NOMO-1 treated with dmso at 0.1 percent for 144 hours (cell line): ENCODE measurements at regions not wholly inside any gene's neighbourhood (a gene's known extent, or its start where the extent isn't known, plus 50 kb on each side); places are given as distances from the start of the nearest gene placed in this dataset.

Experiments used
- DNase-seq: peaks from one replicate; lab custom pipeline; 2025; ENCODE audit not compliant: unreplicated experiment; lab: John Stamatoyannopoulos, UW

DNA sequence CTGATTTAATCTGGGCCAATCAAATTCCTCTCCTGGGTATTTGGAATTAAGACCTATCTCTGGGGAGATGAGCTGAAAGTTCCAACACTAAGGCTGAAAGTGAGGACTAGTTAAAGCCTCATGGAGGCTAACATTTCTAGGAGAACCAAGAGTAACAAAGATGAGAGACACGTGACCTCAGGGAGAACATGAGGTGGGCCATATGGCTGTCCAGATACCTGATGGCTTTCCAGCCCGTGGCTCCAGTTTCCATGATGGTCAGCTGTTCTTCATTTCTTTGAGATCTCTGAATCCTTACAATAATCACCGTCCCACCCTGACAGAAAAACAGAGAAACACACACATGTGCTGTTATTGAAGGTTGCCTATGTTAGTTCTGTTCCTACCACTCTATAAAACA, 66.1 kb downstream of the LEPR start:
- DNase-seq = no peak

DNA sequence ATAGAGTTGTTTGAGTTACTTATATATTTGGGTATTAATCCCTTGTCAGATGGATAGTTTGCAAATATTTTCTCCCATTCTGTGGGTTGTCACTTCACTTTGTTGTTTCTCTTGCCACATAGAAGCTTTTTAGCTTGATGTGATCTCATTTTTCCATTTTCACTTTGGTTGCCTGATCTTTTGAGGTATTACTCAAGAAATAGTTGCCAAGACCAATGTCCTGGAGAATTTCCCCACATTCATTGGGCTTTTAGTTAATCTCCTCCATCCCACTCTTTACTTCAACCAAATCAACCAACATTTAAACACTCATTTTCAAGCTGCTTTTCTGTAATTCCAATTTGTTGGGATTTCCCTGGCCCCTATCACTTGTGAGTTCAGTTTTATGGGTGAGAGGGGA, 69.0 kb downstream of the LEPR start:
- DNase-seq = no peak

DNA sequence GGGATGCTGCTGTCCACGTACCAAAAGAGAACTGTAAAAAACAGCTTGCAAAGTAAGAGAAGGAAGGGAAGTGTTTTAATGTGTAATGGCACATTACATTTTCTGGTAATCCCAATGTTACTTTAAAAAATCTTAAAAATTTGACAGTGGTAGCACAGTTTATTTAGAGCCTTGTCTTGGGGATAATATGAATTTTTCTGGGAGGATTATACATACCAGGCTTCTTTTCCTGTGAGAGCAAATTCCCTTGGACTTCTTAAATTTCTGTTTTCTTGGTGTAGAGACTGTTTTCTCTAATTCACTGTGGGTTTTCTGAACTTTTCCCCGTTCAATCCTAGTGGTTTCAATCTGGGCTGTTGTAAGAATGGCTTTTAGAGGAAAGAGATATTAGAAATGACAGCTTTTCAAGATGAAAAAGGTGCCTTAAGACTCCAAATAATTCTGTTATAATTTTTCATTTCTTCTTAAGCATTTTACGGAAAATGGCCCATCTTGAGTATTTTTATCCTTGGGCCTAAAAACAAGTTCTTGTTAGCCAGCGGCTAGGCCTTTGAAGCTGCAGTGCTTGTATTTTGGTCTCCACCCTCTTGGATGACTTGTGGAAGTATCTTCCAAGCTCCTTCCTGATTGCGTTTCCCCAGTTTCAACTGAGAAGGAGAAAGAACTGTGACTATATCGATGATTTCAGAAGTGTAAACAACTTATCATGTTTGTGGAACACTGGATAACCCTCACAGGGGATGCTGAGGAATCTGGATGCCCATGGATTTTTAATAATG, 70.0 kb downstream of the LEPR start:
- DNase-seq = no peak

DNA sequence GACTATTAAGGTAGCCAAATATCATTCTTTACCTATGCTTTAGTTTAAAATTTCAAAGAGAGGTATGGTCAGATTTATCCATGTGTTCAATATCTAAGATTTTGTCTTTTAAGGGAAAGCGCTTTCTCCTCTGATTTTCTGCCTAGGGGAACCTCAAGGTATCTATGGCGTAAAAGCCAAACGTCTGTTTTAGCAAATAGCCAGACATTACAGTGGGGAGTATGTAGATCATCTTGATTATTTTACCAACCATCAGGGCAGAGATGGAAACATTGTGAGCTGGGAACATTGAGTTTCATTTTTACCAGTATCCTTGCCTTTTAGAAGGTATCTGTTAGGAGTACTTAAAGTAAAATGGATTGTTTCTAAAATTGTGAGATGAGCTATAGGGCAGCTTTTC, 71.0 kb downstream of the LEPR start:
- DNase-seq = no peak

DNA sequence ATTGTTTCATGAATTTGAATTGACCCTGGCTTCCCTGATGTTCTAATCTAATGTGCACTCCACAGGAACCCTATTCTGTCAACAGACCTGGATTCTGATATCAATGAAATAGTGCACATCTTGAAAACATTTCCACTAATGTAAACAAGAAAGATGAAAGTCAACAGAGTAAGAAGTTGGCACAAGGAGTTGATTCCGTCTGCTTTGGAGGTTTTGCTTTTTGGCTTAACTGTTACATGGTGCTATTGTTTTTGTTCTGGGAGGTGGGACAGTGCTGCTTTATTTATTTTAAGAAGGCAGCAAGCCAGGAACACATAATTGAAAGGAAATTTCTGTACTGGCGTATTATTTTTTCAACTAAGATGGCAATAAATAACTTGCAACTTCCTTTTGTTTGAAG, 73.3 kb downstream of the LEPR start:
- DNase-seq = no peak

DNA sequence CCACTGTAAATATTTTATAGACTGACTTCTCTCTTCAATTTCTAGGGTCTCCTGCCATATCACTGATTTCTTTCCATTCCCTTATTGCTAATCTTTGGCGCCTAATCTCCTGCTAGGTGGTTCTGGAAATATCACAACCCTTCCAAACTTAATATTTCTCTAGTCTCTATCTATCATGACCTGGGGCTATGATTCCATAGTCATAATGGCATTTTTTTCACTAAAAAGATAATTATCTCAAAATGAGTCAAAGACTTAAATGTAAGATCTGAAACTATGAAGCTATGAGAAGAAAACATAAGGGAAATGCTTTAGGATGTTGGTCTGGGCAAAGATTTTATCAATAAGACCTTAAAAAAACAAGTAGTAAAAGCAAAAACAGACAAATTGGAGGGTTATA, 74.2 kb downstream of the LEPR start:
- DNase-seq = no peak

DNA sequence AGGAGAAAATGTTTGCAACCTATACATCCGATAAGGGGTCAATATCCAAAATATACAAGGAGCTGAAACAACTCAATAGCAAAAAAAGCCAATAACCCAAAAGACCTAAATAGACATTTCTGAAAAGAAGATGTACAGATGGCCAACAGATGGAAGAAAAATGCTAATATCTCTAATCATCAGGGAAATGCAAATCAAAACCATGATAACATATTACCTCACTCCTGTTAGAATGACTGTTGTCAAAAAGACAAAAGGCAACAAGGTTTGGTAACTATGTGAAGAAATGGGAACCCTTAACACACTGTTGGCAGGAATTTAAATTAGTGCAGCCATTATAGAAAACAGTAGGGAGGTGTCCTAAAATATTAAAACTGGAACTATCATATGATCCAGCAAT, 74.7 kb downstream of the LEPR start:
- DNase-seq = no peak

DNA sequence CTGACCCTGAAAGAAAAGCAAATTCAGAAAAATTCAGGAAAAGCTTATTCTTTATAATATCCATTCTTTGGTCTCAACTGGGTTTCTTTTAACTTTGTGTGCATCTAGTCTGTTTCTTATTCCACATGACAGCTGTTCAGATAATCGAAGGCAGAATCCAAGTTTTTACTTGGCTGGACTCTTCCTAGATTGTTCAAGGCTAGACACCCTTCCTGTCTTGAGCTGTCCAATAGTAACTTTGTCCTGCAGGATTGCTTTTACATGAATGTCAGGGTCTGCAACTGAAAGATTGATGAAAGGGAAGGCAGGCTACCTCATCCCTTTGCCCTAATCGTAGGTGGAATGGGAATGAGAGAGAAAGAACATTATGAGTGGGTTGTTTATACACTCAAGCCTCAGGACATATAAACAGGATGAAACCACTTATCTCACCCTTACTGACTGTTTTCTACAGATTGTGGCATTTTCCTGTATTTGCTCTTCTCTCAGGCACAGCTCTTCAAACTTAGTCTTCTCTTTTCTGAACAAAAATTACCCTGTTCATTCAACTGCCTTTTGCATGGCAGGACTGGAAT, 76.9 kb downstream of the LEPR start:
- no peak for DNase-seq

DNA sequence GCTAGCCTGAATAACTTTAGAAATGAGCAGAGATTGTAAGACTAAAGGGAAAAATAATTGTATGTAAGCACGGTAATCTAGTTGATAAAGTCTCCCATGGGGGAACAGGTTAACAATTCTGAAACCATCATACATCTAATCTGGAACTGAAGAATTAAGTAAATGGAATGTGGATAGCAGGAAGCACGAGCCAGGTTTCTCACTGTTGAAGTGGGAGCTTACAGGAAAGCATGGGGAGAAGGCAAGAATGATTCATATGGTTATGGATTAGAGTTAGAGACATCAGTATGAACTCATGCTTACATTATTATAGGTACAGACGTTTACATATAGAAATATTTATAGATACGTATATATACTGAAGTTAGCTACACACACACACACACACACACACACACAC, 83.0 kb downstream of the LEPR start:
- DNase-seq = no peak

DNA sequence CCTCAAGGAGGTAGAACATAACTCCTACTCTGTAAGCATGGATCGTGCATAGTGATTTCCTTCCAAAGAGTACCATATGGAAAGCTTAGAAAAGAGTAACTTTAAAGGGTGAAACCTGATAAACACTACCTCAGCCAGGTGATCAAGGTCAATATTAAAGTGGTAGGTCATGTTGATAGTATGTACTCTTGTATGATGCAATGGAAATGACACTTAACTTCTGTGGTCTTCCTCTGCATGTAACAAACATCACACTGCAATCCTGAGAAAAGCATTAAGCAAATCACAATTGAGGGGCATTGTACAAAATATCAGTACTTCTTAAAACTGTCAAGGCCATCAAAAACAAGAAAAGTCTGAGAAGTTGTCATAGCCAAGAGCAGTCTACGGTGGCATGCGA, 83.8 kb downstream of the LEPR start:
- DNase-seq = no peak

DNA sequence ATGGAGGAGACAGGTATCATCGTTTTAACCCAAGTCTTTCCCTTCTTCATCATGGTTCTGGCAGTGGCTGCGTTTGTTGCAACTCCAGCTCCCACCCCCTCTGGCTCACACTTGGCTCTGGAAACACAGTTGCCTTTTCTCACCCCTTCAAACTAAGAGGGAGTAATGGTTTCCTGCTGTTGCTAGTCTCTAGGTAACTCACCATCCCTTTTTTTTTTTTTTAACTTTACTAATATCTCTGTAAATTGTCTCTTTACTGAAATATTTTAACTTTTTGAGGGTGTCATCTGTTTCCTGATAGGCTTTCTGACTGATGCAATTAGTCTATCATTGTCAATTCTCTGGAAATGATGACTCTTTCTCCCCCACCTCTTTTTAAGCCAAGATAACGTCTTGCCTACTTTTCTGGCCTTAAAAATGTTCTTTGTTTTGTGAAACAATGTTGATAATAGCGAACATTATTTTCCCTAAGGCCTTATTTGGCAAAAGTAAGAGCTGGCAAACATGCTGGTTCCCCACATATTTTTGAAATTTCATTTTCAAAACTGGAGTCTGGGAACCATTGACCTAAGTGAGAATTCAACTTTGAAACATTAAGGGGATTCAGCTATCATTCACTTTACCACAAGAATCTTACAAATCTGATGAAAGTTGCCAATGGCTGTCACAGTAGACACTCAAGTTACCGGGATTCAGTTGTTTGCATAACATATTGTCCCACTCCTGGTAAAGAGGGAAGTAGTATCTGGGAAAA, 85.3 kb downstream of the LEPR start:
- no peak for DNase-seq

DNA sequence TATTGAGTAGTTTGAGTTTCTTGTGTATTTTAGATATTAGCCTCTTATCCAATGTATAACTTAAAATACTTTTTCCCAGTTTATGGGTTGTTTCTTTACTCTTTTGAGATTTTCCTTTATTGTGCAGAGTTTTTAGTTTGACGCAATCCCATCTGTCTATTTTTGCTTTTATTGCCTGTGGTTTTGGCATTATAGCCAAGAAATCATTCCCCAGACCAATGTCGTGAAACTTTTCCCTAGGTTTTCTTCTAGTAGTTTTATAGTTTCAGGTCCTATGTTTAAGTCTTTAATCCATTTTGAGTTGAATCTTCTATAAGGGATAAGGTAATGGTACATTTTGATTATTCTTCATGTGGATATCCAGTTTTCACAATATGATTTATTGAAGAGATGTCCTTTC, 87.6 kb downstream of the LEPR start:
- no peak for DNase-seq

DNA sequence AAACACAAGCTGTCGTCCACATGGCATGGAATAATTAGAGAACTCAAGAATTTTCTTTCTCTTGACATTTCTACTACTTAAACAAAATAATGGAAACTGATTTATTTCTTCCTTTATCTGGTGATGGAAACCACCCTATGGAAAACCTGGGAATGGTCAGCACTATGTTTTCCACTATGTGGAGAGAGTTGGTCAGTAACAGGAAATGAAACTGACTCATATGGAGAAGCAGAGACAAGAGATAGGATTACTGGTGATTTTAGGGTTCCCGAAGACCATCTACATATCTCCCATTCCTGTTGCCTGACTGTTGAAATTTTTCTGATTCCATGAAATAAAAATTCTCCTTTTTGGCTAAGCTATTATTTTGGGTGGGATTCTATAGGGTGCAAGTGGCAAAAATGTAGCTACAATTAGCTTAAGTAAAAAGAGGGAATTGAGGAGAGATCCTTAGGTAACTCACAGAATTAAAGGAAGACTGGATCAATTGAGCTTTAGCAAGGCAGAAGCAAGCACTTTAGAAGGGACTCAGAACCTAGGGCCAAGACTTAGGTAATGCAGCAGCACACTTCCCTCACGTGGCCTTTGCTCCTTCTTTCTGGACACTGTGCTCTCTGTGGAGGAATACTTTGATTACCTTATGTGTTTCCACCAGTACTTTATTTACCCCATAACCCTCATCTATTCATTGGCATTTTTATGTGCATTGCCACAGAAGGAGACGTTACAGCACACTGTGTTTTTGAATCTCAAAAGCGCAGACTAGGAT, 89.6 kb downstream of the LEPR start:
- no peak for DNase-seq

DNA sequence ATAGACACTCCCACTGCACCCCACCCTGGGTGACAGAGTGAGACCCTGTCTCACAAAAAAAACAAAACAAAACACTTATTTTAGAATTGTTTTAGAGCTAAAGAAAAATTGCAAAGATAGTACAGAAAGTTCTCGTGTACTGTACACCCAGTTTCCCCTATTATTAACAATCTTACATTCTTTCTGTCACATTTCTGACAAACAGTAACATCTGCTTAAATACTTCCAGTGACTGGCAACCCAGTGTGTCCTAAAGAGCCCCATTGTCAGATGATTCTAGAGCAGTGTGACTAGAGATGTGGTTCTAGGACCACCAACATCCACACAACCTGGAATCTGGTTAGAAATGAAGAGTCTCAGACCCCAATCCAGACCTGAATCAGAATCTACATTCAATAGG, 90.5 kb downstream of the LEPR start:
- DNase-seq = no peak

DNA sequence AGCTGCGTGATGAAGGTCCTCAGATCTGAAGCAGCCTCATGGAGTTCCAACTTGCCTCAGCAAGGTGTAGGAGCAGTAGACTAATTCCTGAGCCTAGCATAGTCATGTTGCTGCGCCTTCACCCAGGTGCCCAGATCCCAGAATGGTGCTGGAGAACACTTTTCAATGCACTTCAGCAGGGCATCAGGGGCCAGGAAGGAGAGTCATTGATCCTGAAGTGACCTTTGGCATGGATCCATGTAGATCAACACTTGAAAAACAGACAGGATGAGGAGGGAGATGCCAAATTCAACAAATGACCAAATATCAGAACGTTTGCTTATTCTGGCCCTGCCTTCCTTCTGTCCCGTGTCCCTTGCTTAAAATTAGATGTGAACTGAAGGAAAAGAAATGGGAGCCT, 91.9 kb downstream of the LEPR start:
- DNase-seq = no peak

DNA sequence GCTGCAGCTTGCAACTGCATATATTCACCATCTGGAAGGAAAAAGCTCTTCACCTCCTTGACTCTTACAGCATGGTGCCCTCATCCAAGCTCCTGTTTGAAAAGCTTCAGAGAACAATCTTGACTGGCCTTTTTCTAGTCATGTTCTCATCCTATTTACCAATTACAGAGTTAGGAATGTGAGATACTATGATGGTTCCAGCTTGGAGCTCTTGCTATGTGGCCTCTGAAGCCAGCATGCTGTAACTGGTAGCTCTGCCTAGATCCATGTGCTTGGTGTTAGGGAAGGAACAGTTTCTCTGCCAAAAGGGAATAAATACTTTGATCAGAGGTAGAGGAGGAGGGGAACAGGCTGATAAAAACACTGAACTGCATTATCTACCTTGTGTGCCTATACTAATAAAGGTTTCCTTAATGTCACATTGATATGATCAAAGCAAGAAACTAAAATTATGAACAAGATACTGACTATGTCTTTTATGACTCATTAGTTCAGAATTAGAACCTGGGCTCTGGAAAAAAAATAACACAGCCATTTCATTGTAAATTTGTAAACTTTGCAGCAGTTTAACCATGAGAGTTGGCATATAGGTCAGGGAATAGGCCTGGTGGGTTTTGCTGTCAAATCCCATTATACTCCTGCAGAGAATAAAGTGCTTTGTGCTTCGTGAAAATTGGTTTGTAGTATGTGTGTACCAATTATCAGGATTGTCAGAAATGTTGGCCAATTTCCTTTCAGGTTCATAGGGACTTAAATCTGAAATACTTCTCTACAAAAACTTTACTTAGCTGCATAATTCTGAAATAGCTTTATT, 92.7 kb downstream of the LEPR start:
- no peak for DNase-seq

DNA sequence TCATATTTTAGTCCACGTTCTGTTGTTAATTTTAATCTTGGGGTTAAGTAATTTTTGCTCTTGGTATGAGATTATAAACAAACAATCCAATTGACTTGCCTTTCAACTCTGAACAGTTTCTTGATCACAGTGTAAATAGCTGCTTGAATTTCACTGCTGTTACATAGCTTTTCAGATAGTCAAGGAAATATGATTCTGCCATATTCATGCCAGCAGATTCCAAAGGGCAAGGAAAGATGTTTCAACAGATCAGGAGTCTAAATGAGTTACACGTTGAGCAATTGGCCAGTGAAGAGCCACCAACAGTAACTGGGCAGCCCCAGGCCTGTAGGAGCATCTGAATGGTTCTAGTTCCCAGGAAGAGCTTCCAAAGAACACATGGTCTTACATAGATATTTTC, 93.6 kb downstream of the LEPR start:
- no peak for DNase-seq

DNA sequence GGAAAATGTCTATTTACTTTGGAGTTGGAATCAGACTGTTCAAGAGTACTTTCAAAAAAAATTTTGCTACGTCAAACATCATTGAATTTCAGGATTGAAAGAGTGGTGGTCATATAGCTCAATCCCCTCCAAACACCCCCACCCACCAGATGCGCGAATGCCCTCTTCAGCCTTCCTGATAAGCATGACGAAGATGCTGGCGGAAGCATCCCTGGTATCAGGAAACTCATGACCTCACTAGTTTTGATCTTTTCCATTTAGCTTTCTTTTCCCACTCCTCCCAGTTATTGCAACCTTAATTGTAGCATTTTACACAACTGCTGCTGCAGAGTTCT, 104.4 kb downstream of the LEPR start:
- DNase-seq = no peak

DNA sequence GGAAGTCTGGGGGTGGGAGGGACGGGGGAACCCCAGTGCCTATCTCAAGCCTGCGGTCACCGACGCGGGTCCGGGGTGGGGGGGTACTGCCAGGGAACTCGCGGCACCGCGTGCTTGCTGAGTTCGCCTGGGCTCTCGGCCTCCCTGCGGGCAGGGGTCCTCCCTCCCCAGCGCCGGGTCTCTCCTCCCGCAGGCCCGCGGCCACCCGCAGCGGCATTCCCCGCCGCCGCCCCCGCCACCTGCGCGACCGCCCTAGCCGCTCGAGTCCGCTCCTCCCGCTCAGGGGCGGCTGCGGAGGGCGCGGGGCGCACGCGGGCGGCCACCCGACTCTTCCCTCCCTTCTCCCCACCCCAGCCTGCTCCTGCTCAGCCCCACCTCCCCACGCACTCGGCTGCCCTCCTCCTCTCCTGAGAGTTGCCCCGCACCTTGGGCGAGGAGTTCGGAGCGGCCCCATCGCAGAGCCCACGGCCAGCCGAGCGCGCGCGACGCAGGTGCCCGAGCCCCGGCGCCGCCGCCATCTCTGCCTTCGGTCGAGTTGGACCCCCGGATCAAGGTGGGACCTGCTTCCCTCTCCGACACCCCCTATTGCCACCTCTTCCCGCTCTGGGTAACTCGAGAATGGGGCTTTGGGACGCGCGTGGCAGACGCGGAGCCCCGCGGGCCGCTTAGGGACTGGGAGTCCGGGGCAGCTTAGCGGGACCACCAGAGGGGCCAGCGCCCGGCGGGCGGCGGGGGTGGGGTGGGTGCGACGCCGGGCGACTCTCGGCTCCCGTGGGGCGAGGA, 105.0 kb downstream of the LEPR start:
- no peak for DNase-seq

DNA sequence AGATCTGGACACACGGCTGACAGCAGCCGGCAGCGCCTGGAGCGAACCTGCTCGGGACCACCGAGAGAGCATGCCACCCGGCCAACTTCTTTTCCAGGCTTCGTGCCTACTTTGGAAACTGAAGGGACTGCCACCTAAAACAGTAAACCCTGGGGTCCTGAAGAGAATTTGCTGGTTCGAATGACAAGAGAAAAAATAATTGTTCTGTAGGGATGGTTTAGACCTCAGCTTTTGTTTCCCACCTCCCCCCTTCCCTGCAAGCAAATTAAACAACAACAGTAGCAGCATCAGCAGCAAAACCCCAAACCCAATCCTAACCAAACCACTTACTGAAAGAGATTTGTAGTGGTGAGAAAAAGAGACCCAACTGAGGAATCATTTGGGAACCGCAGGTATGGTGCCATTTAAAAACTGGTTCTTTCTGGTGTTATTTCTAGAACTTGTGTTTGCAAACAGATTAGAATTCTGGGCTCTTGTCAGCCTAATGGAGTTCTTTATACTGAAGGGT, 105.6 kb downstream of the LEPR start:
- DNase-seq = no peak
